Activated T-cell treated with anti-CD3 and anti-CD28 coated beads for 48 hours (primary cell): ENCODE measurements at regions not wholly inside any gene's neighbourhood (a gene's known extent, or its start where the extent isn't known, plus 50 kb on each side); places are given as distances from the start of the nearest gene placed in this dataset.

ENCODE experiments used
- DNase-seq: peaks from one replicate; pipeline ENCODE4 v3.0.0-alpha.2; 2020; ENCODE audit warnings: low read depth

DNA sequence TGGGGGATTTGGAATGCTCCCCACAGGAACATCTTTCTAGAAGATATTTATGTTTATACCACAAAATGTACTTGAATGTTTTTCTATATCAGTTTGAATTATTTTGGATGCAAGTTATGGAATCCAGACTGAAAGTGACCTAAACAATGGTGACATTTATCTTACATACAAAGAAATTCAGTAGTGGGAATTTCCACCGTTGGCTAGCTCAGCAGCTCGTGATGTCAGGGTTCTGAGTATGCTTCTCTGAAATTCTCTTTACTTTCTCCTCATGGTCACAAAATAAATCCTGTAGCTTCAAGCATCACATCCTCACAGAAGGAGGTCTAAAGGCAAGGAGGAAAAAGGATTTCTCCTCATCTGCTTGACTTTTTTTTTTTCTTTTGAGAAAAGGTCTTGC lies 105.3 kb downstream of the AKAIN1 start:
- no peak for DNase-seq

- no peak for DNase-seq
These were observed 121.8 kb downstream of the AKAIN1 start for GRCh38 chr18:5075297-5075696.

GRCh38 chr18:5073026-5073944 lies 123.8 kb downstream of the AKAIN1 start:
- no peak for DNase-seq

DNA sequence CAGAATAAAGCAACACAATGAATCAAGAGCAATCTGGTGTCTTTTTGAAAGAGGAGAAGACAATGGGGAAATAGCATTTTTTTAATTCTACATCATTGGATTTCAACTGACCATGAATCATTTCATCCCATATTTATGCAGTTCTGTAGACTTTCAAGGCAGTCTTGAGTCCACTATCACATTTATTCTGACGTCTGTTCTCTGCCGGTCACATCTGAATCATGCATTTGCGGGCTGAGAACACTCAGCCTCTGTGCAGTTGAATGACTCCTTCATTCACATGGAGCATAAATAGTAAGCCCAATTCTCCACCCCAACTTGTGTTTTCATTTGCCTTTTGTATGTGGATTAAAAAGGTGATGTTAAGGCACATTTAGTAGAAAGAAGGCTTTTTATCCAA lies 128.2 kb downstream of the AKAIN1 start:
- no peak for DNase-seq

DNA sequence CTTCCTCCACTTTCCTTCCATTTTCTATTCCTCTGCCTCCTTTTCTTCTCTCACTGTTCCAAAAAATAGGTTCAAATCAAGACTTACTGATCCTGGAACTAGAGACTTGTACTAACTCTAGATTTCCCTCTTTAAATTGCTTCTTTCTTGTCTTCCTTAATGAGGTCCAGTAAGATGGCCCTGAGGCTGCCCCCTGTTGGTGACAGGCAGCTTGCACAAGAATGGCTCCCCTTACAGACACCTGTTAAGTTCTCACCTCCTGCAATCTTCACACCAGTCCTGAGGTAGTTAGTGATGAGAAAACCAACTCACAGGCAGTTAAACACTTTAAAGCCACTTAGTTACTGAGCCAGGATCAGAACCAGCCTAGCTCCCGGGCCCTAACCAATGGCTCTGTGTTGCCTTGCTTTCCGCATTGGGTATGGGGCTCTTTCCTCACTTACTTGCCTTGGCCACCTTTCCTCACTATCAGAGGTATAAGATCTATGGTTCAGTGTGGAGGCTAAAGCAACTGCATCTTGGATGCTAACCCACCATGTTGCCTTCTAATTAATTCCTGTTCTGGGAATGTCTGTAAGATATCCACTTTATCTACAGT lies 130.6 kb downstream of the AKAIN1 start:
- no peak for DNase-seq

GRCh38 chr18:5065615-5066014 lies 131.4 kb downstream of the AKAIN1 start:
- DNase-seq = no peak

DNA sequence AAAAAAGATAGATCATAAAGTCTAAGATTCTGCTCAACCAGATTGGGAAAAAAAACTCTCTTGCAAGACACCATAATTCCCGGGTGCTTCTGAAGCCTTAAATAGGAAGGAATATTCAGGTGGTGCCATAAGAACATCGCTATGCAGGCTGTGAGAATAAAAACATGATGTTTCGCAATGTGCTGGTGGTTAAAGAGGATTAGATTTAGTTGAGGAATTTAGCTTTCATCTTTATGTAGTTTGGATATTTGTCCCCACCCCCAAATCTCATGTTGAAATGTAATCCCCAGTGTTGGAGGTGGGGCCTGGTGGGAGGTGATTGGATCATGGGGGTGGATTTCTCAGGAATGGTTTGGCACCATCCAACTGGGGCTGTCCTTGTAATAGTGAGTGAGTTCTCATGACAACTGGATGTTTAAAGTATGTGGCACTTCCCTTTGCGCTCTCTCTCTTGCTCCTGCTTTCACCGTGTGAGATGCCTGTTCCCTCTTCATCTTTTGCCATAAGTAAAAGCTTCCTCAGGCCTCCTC lies 132.2 kb downstream of the AKAIN1 start:
- DNase-seq = no peak

DNA sequence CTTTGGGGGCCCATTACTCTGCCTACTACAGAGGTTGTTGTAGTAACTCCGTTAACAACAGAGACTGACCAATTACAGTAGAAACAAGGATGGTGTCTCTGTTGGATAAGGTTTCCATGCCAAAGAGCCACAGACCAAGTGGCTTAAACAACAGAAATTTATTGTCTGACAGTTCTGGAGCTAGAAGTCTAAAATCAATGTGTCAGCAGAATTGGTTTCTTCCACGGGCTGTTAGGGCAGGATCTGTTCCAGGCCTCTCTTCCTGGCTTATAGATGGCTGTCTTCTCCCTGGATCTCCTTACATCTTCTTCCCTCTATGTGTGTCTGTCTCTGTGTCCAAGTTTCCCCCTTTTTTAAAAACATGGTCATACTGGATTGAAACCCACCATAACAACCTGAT lies 135.3 kb downstream of the AKAIN1 start:
- no peak for DNase-seq

DNA sequence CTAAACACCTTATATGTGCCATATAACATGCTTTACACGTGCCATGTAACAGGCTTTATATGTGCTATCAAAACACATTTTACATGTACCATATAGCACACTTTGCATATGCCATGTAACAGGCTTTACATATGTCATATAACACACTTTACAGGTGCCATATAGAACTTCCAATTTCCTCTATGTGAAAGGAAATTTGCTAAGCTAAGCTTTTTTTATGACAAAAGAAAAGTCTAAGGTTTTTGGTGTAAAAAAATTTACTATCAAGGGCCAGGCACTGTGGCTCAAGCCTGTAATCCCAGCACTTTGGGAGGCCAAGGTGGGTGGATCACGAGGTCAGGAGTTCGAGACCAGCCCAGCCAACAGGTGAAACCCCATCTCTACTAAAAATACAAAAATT lies 136.5 kb downstream of the AKAIN1 start:
- no peak for DNase-seq

DNA sequence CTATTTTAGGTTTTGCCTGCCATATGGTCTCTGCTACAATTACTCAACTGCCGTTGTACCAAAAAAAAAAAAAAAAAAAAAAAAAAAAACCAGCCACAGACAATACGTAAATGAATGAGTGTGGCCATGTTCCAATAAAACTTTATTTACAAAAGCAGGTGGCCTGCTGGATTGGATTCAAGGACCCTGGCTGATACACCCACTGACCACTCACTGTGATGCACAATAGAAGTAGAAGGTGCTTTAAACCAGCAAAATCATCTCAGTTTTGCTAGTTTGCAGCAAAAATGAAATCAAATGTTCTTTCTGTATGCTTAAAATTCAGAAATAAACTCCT lies 137.4 kb downstream of the AKAIN1 start:
- no peak for DNase-seq

DNA sequence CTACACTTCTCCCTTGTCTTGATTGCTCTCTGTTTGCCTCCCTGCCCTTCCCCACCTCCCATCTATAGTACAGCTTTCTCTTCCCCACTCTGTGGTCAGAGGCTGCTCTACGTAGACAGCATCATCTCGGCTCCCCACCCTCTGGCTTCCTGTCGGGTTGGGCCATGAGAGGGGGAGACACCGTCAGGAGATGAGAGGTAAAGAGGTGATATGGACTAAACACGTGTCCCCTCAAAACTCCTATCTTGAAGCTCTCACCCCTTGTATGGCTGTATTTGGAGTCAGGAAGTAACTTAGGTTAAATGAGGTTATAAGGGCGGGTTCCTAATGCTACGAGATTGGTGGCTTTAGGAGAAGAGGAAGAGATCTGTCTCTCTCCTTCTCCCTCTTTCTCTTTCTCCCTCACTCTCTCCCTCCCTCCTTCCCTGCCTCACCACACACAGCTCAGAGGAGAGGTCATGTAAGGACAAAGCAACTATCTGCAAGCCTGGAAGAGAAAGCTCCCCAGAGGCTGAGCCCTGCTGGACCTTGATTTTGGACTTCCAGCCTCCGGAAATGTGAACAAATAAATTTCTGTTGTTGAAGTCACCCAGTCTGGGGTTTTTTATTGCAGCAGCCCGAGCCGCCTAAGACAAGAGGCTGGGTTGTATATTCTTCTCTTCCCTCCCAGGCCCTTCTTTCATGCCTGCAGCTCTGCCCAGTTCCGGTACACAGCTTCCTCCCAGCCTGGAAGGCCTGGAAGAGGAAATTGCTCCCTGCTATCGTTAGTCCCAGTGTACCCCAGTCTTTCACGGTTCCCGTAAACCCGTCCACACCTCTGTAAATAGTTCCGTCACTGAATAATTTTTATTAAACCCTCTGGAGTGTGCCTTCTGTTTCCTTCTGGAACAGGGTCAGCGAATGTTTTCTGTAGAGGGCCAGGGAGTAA lies 138.0 kb downstream of the AKAIN1 start:
- no peak for DNase-seq

- DNase-seq = peak; percentile 43
These were observed 139.4 kb downstream of the AKAIN1 start for GRCh38 chr18:5057386-5058348.

DNA sequence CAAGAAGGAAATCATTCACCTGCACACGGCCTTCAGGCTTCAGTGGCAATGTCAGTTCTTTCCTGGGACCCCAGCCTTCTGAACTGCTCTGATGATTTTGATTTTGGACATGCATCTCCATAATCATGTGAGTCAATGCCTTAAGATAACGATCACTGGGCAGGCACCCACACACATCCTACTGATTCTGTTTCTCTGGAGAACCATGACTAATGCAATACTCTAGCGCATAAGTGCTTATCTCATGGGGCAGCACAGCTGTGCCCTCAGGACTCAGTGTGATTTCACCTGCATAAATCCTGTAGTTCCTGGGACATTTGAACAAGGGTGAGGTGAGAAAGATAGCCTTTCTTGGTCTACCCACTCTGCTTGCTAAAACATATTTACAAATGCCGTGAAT lies 144.6 kb downstream of the AKAIN1 start:
- no peak for DNase-seq

DNA sequence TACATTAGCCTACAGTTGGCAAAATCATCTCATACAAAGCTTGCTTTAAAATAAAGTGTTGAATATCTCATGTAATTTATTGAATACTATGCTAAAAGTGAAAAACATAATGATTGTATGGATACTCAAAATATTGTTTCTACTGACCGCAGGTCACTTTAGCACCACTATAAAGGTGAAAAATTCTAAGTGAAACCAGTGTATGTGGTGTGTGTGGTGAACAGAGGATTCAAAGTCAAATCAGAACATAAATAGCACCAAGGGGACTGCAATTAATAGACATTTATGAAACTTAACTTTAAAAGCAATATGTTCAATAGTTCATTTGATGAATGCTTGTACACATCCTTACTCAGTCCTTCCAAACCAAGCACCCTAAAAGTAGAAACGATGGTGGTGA lies 145.8 kb downstream of the AKAIN1 start:
- no peak for DNase-seq

- DNase-seq = no peak
These were observed 147.9 kb downstream of the AKAIN1 start for GRCh38 chr18:5049124-5049523.

- DNase-seq = no peak
These were observed 156.6 kb downstream of the AKAIN1 start for GRCh38 chr18:5040476-5040875.

DNA sequence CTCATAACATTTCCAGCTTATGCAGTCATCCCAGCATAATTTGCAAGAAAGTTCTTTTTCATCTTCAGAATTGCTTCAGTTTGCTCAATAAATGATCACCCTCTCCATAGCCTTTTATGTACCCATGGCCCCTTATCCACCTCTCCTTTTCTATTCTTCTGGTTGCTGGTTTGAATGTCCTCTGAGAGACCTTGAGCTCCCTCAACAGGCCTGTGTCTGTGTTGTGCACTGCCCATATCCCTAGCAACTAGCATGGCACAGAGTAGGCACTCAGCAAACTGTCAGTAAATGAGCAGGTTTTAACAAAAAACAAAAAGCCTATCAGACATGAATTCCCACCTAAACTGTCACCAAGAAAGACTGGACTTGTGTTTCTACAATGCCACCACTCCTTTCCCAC lies 160.5 kb downstream of the AKAIN1 start:
- DNase-seq = no peak

GRCh38 chr18:5031216-5031615 lies 165.8 kb downstream of the AKAIN1 start:
- no peak for DNase-seq

DNA sequence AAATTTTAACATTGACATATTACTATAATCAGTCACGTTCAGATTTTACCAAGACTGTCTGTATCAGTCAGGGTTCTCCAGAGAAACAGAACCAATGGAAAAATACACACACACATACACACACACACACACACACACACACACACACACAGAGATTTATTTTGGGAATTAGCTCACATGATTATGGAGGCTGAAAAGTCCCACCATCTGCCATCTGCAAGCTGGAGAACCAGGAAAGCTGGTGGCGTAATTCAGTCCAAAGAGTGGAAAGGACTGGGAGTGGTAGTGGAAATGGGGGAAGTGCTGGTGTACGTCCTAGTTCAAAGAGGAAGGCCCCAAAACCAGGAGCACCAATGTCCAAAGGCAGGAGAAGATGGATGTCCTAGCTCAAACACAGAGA lies 166.4 kb downstream of the AKAIN1 start:
- DNase-seq = no peak

- no peak for DNase-seq
These were observed 167.5 kb downstream of the AKAIN1 start for GRCh38 chr18:5029592-5029991.

DNA sequence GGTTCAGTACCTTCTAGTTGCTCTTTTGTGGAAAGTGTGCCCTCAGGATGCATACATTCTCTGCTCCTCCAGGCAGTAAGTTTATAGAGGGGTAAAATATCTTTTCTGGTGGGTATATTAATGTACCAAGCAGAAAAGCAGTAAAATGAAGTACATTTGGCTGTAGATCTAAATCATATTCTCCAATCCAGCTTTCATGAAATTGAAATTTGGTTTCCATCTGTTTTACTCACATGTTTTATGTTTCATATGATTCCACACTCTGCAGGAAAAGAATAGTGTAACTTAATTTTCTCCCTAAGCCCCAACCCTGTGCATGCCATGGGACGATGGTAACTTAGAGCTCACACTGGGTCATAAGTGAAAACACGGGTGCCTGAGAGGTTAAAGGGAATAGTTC lies 172.3 kb downstream of the AKAIN1 start:
- no peak for DNase-seq
